ENCODE measurements at regions not wholly inside any gene's neighbourhood (a gene's known extent, or its start where the extent isn't known, plus 50 kb on each side); places are given as distances from the start of the nearest gene placed in this dataset.

- DNase-seq (ENCODE audit: insufficient read length, low spot score, missing footprints), result no peak
- H3K4me3 ChIP-seq (ENCODE audit: insufficient read depth, low read length), result no peak overlapping the region
- no peaks in the 10 kb centered on the region for H3K27me3 ChIP-seq (ENCODE audit: insufficient read depth, low read length)
- no peak overlapping the region for H3K27ac ChIP-seq (ENCODE audit: low read depth, low read length)
- TF ChIP-seq CTCF (IDR thresholded peaks at IDR 0.05; ENCODE audit: extremely low read depth, low read depth, low read length), result no peak
- H3K36me3 ChIP-seq (ENCODE audit: insufficient read depth, low read length), result no peaks in the 10 kb centered on the region
- no peaks in the 10 kb centered on the region for H4K20me1 ChIP-seq (ENCODE audit: insufficient read depth, low read length)
- no peak overlapping the region for H3K4me2 ChIP-seq (ENCODE audit: insufficient read depth, low read length)
- no peaks in the 10 kb centered on the region for H3K9me3 ChIP-seq (ENCODE audit: low read depth, low read length)
- H2AFZ ChIP-seq (ENCODE audit: low read length), result no peak overlapping the region
- H3K79me2 ChIP-seq (ENCODE audit: insufficient read depth, low read length), result no peaks in the 10 kb centered on the region
- no peaks in the 10 kb centered on the region for H3K4me1 ChIP-seq (ENCODE audit: insufficient read depth, low read length)
Measured at GRCh38 chr2:2664989-2665833, 334.1 kb upstream of the MYT1L start.

- DNase-seq (ENCODE audit: insufficient read length, low spot score, missing footprints), result no peak
- Histone ChIP-seq H3K4me1 (ENCODE audit: insufficient read depth, low read length) (no peaks in the 10 kb centered on the region), H2AFZ (ENCODE audit: low read length) (no peak overlapping the region), H4K20me1 (ENCODE audit: insufficient read depth, low read length) (no peaks in the 10 kb centered on the region), H3K27ac (ENCODE audit: low read depth, low read length) (no peak overlapping the region), H3K9me3 (ENCODE audit: low read depth, low read length) (no peaks in the 10 kb centered on the region), H3K36me3 (ENCODE audit: insufficient read depth, low read length) (no peaks in the 10 kb centered on the region), H3K79me2 (ENCODE audit: insufficient read depth, low read length) (no peaks in the 10 kb centered on the region), H3K4me3 (ENCODE audit: insufficient read depth, low read length) (no peak overlapping the region), H3K27me3 (ENCODE audit: insufficient read depth, low read length) (no peaks in the 10 kb centered on the region), H3K4me2 (ENCODE audit: insufficient read depth, low read length) (no peak overlapping the region)
- no peak for TF ChIP-seq CTCF (IDR thresholded peaks at IDR 0.05; ENCODE audit: extremely low read depth, low read depth, low read length)
Measured at GRCh38 chr2:2663401-2664036, 332.4 kb upstream of the MYT1L start.

GRCh38 chr2:2662847-2663356, 331.8 kb upstream of the MYT1L start:
- Histone ChIP-seq H3K36me3 (ENCODE audit: insufficient read depth, low read length) (no peaks in the 10 kb centered on the region), H3K79me2 (ENCODE audit: insufficient read depth, low read length) (no peaks in the 10 kb centered on the region), H3K27me3 (ENCODE audit: insufficient read depth, low read length) (no peaks in the 10 kb centered on the region), H3K4me1 (ENCODE audit: insufficient read depth, low read length) (no peaks in the 10 kb centered on the region), H2AFZ (ENCODE audit: low read length) (no peak overlapping the region), H3K4me3 (ENCODE audit: insufficient read depth, low read length) (no peak overlapping the region), H3K27ac (ENCODE audit: low read depth, low read length) (no peak overlapping the region), H4K20me1 (ENCODE audit: insufficient read depth, low read length) (no peaks in the 10 kb centered on the region), H3K4me2 (ENCODE audit: insufficient read depth, low read length) (no peak overlapping the region), H3K9me3 (ENCODE audit: low read depth, low read length) (no peaks in the 10 kb centered on the region)
- TF ChIP-seq CTCF (IDR thresholded peaks at IDR 0.05; ENCODE audit: extremely low read depth, low read depth, low read length), result no peak
- DNase-seq (ENCODE audit: insufficient read length, low spot score, missing footprints), result no peak

All from osteoblast (primary cell).